ENCODE measurements at regions not wholly inside any gene's neighbourhood (a gene's known extent, or its start where the extent isn't known, plus 50 kb on each side); places are given as distances from the start of the nearest gene placed in this dataset.
"Not testable (repeated sequence)": the region's sequence is repeated elsewhere in the genome, so short reads cannot be mapped to it uniquely, and the experiment has no call there.

DNA sequence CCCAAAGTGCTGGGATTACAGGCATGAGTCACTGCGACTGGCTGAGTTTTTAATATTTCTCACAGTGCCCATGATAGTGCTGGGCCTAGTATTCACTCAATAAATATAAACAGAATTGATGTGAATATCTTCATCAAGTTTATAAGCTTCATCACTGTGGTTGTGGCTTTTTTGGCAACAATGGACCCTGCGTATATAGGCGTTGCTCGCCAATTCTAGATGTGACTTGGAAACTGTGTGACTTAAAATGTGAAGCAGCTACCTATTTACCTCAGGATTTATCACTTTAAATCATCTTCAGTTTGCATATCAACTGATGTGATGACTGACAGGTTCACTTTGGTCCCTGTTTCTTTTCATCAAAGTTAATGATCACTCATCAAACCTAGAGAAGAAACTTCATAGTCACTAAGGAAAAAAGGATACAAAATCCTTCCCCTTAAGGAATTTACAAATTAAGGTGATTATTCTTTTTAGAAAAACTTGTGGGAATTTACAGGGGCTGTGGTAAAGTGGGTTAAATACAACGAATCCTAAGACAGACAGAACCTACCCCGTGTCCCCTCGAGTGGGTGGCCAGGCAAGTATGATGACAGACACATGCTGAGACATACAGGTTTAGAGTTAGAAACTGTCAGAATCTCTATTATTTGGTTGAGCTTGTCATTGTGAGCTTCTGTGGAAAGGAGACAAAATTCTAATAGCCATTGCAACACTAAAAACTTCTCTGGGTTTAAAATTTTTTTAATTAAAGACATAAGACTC is 101.3 kb downstream of the AKAP11 start:
- WGBS (ENCODE audit: insufficient coverage, low lambda C conversion rate), result 90% methylated on average over 4 of the region's 7 CpGs
- Histone ChIP-seq H3K9me3 (ENCODE audit: control insufficient read depth, low read depth, low read length) (no peaks in the 10 kb centered on the region), H3K27me3 (ENCODE audit: control insufficient read depth, insufficient read depth, low read length) (no peaks in the 10 kb centered on the region), H3K4me3 (ENCODE audit: low read length) (no peak overlapping the region), H3K4me1 (ENCODE audit: control insufficient read depth, insufficient read depth, low read length) (no peaks in the 10 kb centered on the region), H3K36me3 (ENCODE audit: control insufficient read depth, insufficient read depth, low read length) (no peaks in the 10 kb centered on the region), H3K27ac (ENCODE audit: low read length) (no peak overlapping the region)
- no peak for DNase-seq

DNA sequence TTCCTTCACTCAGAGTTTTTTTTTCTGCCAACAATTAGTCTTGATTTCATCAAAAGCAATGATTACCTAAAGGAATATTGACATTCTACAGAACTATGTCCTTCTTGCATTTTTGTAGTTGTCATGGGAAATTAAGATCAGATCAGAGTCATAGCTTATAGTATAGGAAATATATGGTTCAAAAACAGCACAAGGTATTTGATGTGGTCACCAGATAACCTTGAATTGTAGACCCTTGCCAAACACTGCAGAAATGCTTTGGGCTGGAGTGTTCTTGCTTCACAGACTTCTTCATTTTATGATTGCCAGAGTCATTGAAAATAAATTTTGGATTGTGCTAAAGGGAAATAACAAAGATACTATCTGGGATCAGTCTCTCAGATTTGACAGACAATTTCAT is 103.7 kb downstream of the AKAP11 start:
- no peaks in the 10 kb centered on the region for H3K36me3 ChIP-seq (ENCODE audit: control insufficient read depth, insufficient read depth, low read length)
- H3K4me1 ChIP-seq (ENCODE audit: control insufficient read depth, insufficient read depth, low read length), result no peaks in the 10 kb centered on the region
- no peak for DNase-seq
- no peak overlapping the region for H3K27ac ChIP-seq (ENCODE audit: low read length)
- no peaks in the 10 kb centered on the region for H3K9me3 ChIP-seq (ENCODE audit: control insufficient read depth, low read depth, low read length)
- no peaks in the 10 kb centered on the region for H3K27me3 ChIP-seq (ENCODE audit: control insufficient read depth, insufficient read depth, low read length)
- H3K4me3 ChIP-seq (ENCODE audit: low read length), result no peak overlapping the region

DNA sequence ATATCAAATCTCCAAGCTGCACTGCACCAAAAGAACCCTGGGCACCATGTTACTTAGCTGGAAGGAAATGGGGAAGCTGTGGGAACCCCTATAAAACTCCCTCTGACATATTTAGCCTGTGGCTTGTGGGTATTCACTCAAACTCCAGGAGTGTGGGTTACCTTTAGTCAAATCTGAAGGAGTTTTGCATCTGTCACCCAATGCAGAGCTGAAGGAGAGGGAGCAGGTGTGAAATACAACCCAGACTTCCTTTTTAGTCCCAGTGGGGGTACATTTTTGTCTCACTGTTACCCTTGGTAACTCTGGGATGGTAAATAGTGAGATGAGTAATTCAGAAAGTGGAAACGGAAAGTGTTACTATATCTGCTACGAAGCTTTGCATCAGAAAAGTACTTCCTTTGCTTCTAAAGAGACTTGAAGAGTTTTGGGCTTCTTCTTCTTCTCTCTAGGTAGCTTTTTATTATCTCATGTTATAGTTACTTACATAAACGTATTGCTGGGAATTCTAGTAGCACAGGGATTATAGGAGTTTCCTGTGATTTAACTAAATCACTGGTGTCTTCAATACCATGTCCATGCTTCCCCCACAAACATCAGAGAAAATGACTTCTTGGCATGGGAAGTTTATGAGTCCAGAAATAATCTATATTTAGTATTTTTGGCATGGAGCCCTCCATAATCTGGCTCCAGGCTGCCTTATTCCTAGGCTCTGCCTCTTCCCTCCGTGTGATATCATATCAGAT is 105.9 kb downstream of the AKAP11 start:
- Histone ChIP-seq H3K36me3 (ENCODE audit: control insufficient read depth, insufficient read depth, low read length) (no peaks in the 10 kb centered on the region), H3K4me1 (ENCODE audit: control insufficient read depth, insufficient read depth, low read length) (no peaks in the 10 kb centered on the region), H3K9me3 (ENCODE audit: control insufficient read depth, low read depth, low read length) (peaks cover 6% of the 10 kb centered on the region), H3K27me3 (ENCODE audit: control insufficient read depth, insufficient read depth, low read length) (no peaks in the 10 kb centered on the region), H3K4me3 (ENCODE audit: low read length) (no peak overlapping the region), H3K27ac (ENCODE audit: low read length) (no peak overlapping the region)
- no CpG with 5 or more reads among the region's 4 CpGs for WGBS (ENCODE audit: insufficient coverage, low lambda C conversion rate)
- peak in 1 of 2 donors; percentile 11 for DNase-seq

GRCh38 chr13:42378383-42378780 is 106.4 kb downstream of the AKAP11 start:
- no CpG with 5 or more reads among the region's 3 CpGs for WGBS (ENCODE audit: insufficient coverage, low lambda C conversion rate)
- H3K4me3 ChIP-seq (ENCODE audit: low read length), result no peak overlapping the region

GRCh38 chr13:42379241-42379640 is 107.3 kb downstream of the AKAP11 start:
- Histone ChIP-seq H3K36me3 (ENCODE audit: control insufficient read depth, insufficient read depth, low read length) (no peaks in the 10 kb centered on the region), H3K27ac (ENCODE audit: low read length) (no peak overlapping the region), H3K9me3 (ENCODE audit: control insufficient read depth, low read depth, low read length) (peaks cover 6% of the 10 kb centered on the region), H3K27me3 (ENCODE audit: control insufficient read depth, insufficient read depth, low read length) (no peaks in the 10 kb centered on the region), H3K4me3 (ENCODE audit: low read length) (no peak overlapping the region), H3K4me1 (ENCODE audit: control insufficient read depth, insufficient read depth, low read length) (no peaks in the 10 kb centered on the region)
- no peak for DNase-seq
- 100% methylated on average over 1 of the region's 1 CpG for WGBS (ENCODE audit: insufficient coverage, low lambda C conversion rate)

More at GRCh38 chr13:42378383-42378780, 106.4 kb downstream of the AKAP11 start:
- H3K27ac ChIP-seq (ENCODE audit: low read length), result no peak overlapping the region
- no peaks in the 10 kb centered on the region for H3K36me3 ChIP-seq (ENCODE audit: control insufficient read depth, insufficient read depth, low read length)
- no peaks in the 10 kb centered on the region for H3K27me3 ChIP-seq (ENCODE audit: control insufficient read depth, insufficient read depth, low read length)
- H3K9me3 ChIP-seq (ENCODE audit: control insufficient read depth, low read depth, low read length), result peaks cover 6% of the 10 kb centered on the region
- no peaks in the 10 kb centered on the region for H3K4me1 ChIP-seq (ENCODE audit: control insufficient read depth, insufficient read depth, low read length)
- DNase-seq, result no peak

GRCh38 chr13:42380420-42381164 is 108.6 kb downstream of the AKAP11 start:
- DNase-seq, result no peak
- no peak overlapping the region for H3K4me3 ChIP-seq (ENCODE audit: low read length)
- H3K27me3 ChIP-seq (ENCODE audit: control insufficient read depth, insufficient read depth, low read length), result no peaks in the 10 kb centered on the region
- WGBS (ENCODE audit: insufficient coverage, low lambda C conversion rate), result 50% methylated on average over 1 of the region's 12 CpGs
- H3K27ac ChIP-seq (ENCODE audit: low read length), result no peak overlapping the region
- H3K36me3 ChIP-seq (ENCODE audit: control insufficient read depth, insufficient read depth, low read length), result no peaks in the 10 kb centered on the region
- peaks cover 6% of the 10 kb centered on the region for H3K9me3 ChIP-seq (ENCODE audit: control insufficient read depth, low read depth, low read length)
- no peaks in the 10 kb centered on the region for H3K4me1 ChIP-seq (ENCODE audit: control insufficient read depth, insufficient read depth, low read length)

DNA sequence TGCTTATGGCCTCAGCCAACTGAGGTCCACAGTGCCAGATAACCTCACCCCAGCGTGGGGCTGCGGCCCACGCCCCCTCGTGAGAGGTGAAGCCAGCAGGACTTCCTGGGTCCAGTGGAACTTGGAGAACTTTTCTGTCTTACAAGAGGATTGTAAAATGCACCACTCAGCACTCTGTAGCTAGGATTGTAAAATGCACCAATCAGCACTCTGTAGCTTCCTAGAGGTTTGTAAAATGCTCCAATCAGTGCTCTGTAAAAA is 109.1 kb downstream of the AKAP11 start:
- Histone ChIP-seq H3K27me3 (ENCODE audit: control insufficient read depth, insufficient read depth, low read length) (no peaks in the 10 kb centered on the region), H3K4me3 (ENCODE audit: low read length) (no peak overlapping the region), H3K9me3 (ENCODE audit: control insufficient read depth, low read depth, low read length) (peaks cover 6% of the 10 kb centered on the region), H3K4me1 (ENCODE audit: control insufficient read depth, insufficient read depth, low read length) (no peaks in the 10 kb centered on the region), H3K27ac (ENCODE audit: low read length) (no peak overlapping the region), H3K36me3 (ENCODE audit: control insufficient read depth, insufficient read depth, low read length) (no peaks in the 10 kb centered on the region)
- no peak for DNase-seq
- no CpG with 5 or more reads among the region's 4 CpGs for WGBS (ENCODE audit: insufficient coverage, low lambda C conversion rate)

GRCh38 chr13:42381426-42381825 is 109.5 kb downstream of the AKAP11 start:
- not testable (repeated sequence) for H3K4me3 ChIP-seq (ENCODE audit: low read length); DNase-seq; H3K27ac ChIP-seq (ENCODE audit: low read length); H3K9me3 ChIP-seq (ENCODE audit: control insufficient read depth, low read depth, low read length); H3K4me1 ChIP-seq (ENCODE audit: control insufficient read depth, insufficient read depth, low read length); H3K36me3 ChIP-seq (ENCODE audit: control insufficient read depth, insufficient read depth, low read length); H3K27me3 ChIP-seq (ENCODE audit: control insufficient read depth, insufficient read depth, low read length)
- WGBS (ENCODE audit: insufficient coverage, low lambda C conversion rate), result no CpG with 5 or more reads among the region's 8 CpGs

- no peak for DNase-seq
- H3K4me3 ChIP-seq (ENCODE audit: low read length), result no peak overlapping the region
- no peak overlapping the region for H3K27ac ChIP-seq (ENCODE audit: low read length)
- no peaks in the 10 kb centered on the region for H3K36me3 ChIP-seq (ENCODE audit: control insufficient read depth, insufficient read depth, low read length)
- H3K27me3 ChIP-seq (ENCODE audit: control insufficient read depth, insufficient read depth, low read length), result no peaks in the 10 kb centered on the region
- 83% methylated on average over 1 of the region's 7 CpGs for WGBS (ENCODE audit: insufficient coverage, low lambda C conversion rate)
- H3K9me3 ChIP-seq (ENCODE audit: control insufficient read depth, low read depth, low read length), result peaks cover 6% of the 10 kb centered on the region
- H3K4me1 ChIP-seq (ENCODE audit: control insufficient read depth, insufficient read depth, low read length), result no peaks in the 10 kb centered on the region
Observed at GRCh38 chr13:42383025-42383424, 111.1 kb downstream of the AKAP11 start.

- Histone ChIP-seq H3K4me1 (ENCODE audit: control insufficient read depth, insufficient read depth, low read length) (no peaks in the 10 kb centered on the region), H3K27ac (ENCODE audit: low read length) (no peak overlapping the region), H3K4me3 (ENCODE audit: low read length) (no peak overlapping the region), H3K27me3 (ENCODE audit: control insufficient read depth, insufficient read depth, low read length) (no peaks in the 10 kb centered on the region), H3K9me3 (ENCODE audit: control insufficient read depth, low read depth, low read length) (peaks cover 6% of the 10 kb centered on the region), H3K36me3 (ENCODE audit: control insufficient read depth, insufficient read depth, low read length) (no peaks in the 10 kb centered on the region)
- no peak for DNase-seq
- no CpG with 5 or more reads among the region's 3 CpGs for WGBS (ENCODE audit: insufficient coverage, low lambda C conversion rate)
Observed at GRCh38 chr13:42384265-42384664, 112.3 kb downstream of the AKAP11 start.

All from large intestine (tissue), 3 donors.